Head of caudate nucleus (tissue), 42 donors: ENCODE measurements at regions not wholly inside any gene's neighbourhood (a gene's known extent, or its start where the extent isn't known, plus 50 kb on each side); places are given as distances from the start of the nearest gene placed in this dataset.
A peak's percentile ranks its signal among the peaks of the same experiment; 100 is the strongest.

Experiments
- DNase-seq, 42 donors: peaks; one replicate each; pipeline versions ENCODE4 v3.0.0 to v3.0.0-alpha.2; 2020 to 2021; ENCODE audit warnings: mixed read lengths in 7 of 42
- intact Hi-C: fragments of 100-400 bp; cut with DNase I; formaldehyde crosslinking; loops from one replicate; pipeline ENCODE4 v1.15.0; 2022

DNA sequence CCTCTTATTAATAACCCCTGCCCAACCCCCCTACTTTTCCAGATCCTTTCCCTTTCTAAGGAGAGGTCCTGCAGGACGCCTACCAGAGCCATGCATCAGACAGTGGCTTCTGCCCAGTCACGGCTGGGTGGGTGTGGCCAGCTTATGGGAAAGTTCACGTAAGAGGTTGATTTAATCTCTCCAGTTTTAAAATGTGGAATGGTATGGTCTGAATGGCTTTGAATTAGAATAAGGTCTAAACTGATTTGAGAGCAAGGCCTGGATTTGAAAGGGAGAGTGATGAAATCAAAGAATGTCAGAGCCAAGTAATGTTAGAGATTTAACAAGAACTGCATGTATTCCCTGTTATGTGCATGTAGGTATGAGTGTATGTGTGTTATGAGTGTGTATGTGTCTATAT lies 275.7 kb downstream of the PAX1 start:
- DNase-seq = no peak
- intact Hi-C loops = no loop called here

DNA sequence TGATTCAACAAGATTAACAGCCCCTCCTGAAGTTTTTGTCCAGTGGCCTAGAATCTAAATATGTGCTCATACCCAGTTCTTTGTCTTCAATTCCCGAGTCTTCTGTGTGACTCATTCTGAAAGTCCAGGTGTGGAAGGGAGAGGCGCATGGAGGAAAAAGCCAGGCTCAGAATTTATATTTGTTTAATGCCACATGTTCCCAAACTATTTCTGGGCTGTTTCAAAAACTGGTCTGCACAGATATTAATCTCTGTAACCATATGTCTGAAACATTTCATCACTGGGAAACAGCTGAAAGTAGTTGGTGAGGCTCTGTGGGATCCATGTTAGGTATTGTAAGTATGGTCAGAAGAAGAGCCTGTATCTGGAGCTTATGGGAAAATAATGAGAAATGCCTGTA lies 266.0 kb downstream of the PAX1 start:
- intact Hi-C loops = no loop called here
- DNase-seq = no peak

DNA sequence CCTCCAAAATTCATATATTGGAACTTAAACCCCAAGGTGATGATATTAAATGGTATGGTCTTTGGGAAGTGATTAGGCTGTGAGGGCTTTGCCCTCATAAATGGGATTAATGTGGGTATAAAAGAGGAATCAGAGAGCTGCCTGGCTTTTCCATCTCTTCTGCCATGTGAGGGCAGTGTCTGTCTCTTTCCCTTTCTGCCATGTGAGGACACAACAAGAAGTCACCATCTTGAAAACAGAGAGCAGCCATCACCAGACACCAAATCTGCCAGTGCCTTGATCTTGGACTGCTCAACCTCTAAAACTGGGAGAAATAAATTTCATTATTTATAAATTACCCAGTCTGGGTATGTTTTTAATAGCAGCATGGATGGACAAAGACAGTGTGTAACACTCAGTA lies 263.0 kb downstream of the PAX1 start:
- intact Hi-C loops = no loop called here

DNA sequence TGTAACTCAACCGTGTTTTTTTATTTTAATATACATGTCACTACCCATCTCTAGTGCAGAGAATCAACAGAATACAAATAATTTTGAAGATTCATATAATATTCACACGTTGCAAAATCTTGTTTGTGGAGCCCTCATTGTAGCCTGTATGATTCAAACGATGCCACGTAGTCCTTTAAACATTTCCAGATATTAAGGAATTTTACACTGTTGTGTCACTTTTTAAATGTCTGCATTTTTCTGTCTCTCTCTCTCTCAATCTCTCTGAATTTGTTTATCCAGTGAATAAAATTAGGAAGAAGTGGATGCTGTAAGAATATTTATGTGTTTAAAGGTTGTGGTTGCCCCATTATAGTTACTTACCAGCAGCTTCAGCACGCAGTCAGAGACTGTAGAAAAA lies 262.0 kb downstream of the PAX1 start:
- intact Hi-C loops = no loop called here
- DNase-seq = no peak

More for the DNA sequence above, 263.0 kb downstream of the PAX1 start:
- no peak for DNase-seq

DNA sequence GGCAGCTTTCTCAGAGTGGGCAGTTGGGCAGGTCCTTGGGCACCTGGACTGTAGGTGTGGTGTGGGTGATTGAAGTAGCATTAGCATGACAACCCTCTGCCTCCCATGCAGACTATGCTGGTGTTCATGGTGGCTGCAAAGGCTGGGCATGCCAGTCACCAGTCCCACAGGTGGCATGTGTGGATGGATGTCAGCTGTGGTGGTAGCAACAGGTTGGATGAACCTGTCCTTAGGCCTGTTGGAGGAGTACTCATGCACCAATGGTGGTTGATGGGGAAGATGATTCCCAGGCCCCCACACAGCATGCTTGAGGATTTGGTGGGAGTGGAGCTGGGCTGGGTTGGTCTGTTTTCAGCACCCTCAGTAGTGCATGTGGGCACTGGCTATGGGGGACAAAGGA lies 251.1 kb downstream of the PAX1 start:
- intact Hi-C loops = no loop called here

DNA sequence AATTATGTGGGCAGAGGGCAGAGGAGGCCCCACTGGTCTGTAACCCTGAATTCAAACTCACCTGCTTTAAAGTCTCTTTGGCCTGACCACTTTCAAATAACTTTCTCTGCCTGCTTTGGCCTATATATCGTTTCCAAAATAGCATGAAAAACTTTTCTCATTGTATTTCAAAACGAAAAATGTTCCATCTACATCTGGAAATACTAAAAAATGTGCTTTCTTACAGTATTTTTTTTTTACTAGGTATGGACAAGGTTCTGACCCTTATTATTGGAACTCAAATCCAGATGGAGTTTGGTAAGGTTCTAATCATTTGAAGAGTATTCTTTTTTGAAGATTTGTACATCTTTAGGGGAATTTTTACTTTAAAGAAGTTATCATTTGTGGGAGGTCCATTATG lies 241.9 kb downstream of the PAX1 start:
- intact Hi-C loops = no loop called here
- no peak for DNase-seq

More for the DNA sequence above, 251.1 kb downstream of the PAX1 start:
- no peak for DNase-seq

DNA sequence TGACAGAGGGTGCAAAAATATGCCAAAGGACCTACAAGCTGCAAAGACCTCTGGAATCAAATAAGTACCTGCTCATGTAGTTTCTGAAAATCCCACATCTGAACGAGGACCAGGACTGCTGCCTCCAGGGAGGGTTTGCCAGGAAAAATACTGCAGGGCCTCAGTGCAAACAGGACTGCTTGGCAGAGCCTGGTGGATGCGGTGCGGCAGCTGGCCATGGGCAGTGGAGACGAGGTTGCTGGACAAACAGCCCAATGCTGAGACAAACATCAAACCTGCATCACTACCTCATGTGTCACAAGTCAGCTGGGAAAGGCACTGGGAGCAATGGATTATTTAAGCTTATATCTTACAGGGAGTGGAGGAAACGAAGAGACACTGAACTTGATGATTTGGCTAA lies 238.8 kb downstream of the PAX1 start:
- intact Hi-C loops = no loop called here
- peak in 1 of 42 donors; percentile 6 for DNase-seq

DNA sequence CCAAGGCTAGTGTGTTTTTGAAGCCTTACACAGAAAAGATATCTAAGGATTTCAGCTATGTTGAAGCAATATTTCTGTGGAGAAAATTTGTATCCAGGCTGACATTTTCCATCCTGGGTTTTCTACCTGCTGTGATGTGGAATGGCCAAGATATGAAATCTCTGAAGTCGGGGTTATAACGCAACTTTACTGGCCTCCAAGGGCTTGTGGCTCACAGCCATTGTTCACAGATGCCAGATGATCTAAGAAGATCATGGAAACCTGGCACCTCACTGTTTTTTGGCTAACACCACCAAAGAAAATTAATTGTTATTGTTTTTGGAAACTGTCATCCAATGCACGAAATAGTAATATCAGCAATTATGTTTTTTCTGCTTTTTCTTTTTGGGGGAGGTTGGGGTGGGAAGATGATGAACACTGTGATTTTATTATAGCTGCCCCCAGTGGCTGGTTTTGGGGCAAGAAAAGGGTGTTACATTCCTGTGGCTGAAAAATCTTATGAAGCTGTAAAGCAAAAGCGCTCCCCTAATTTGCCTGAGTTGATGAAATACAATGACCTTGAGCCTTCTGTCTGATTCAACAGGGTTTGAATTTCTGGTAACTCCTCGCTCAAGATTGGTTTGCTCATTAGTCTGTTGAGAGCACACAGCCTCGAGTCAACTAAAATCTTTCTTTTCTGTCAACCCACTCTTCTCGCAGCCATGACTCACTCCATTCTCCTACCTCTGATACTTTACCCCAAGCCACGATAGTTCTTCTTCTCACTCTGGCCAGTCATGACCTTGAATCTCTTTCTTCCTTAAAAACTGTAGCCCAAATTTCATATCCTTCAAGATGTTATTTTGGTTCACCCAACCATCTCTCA lies 236.7 kb downstream of the PAX1 start:
- intact Hi-C loops = no loop called here
- DNase-seq = no peak

DNA sequence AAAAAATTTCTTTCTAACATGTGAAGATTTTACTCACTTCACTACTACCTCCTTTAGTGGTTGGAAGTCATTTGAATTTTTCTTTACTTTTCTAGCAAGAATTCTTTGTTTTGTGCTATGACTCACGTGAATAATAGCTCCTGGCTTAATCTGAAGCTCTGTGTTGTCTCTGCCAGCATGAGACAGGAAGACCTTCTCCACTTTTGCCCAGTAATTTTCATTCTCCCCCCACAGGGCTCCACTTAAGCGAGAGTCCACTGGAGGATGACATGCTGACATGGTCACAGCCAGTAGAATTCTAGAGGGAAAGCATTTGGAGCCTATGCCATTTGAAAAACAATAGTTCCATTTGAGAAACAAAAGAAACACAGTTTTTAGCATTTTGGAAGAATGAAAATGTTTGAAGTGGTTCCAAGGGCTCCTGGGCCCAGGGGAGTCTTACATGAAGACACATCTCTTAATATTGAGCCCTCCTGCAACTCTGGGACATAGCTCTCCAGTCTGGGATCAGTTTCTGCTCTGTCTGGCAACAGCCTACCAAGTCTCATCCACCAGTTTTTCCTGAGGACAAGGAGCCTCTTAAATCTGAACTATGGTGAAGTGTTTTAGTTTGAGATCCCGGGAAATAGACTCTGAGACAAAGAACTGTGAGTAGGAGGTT lies 231.4 kb downstream of the PAX1 start:
- DNase-seq = no peak

DNA sequence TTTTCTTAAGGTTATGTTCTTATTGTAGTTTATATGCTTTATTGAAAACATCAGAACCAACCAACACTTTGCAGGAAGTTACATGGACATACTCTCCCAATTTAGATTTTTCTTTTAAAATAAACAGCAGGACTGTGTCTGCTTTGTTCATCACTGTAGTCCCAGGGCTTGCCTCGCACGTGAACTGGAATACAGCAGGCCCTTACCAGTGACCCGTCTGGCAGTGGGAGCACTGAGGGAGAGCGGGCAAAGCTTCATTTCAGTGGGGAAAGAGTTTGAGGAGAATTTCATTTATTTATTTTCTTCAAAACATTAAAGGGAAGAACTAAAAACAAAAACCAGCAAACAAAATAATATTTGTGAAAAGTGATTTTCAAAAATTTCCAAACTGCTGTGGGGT lies 230.8 kb downstream of the PAX1 start:
- DNase-seq = no peak

More for the DNA sequence above, 231.4 kb downstream of the PAX1 start:
- intact Hi-C loops = no loop called here

DNA sequence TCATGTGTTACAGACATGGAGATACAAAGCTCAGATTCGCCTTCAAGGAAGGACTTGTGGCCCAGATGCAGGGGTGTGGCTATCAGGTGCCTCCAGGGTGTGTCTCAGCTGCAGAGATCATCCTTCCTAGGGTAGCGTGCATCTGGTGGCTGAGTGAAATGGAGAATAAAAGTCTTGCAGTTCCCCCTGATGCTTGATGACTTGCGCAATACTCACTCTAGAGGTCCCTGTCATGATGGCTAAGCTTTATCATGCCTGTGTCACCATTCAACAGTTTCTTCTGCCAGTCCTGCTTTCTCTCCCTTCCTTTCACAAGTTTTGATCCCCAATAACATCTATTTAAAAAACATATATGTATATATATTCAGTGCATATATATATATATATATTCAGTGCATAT lies 228.1 kb downstream of the PAX1 start:
- intact Hi-C loops = no loop called here
- DNase-seq = no peak

More for the DNA sequence above, 230.8 kb downstream of the PAX1 start:
- intact Hi-C loops = no loop called here

DNA sequence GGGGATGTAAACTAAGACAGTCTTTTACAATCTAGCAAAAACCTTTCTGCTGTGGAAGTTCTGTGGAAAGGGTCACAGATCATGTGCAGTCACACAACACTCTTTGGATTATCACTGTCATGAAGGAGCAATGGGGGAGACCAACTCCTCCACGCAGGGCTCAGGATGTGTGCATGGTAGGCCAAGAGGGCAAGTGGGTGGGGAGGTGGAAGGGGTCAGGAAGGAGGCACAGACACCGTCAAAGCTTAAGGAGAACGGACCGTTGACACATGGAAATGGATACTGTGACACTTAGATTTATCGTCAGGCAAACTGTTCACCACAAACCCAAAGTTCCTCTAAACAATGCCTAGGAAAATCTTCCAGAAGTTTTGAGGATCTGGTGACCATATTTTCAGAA lies 215.8 kb downstream of the PAX1 start:
- intact Hi-C loops = no loop called here
- no peak for DNase-seq

DNA sequence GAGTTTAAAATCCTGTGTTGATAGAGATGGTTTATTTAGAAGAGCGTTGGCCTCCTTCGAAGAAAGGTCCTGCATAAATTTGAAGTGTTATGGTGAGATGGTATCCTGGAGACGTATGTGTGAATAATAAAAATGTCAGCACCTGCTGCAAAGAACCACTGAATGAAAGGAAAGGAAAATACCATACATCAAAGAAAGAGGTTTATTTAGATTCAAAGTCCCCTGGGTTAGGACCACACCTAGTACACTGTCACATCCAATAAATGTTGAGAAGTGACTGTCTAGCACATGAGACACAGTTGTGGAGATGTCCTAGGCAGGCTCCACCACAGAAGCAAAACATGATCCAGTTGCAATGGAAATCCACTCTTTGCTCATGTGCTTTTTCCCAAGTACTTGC lies 214.7 kb downstream of the PAX1 start:
- no peak for DNase-seq
- intact Hi-C loops = no loop called here

DNA sequence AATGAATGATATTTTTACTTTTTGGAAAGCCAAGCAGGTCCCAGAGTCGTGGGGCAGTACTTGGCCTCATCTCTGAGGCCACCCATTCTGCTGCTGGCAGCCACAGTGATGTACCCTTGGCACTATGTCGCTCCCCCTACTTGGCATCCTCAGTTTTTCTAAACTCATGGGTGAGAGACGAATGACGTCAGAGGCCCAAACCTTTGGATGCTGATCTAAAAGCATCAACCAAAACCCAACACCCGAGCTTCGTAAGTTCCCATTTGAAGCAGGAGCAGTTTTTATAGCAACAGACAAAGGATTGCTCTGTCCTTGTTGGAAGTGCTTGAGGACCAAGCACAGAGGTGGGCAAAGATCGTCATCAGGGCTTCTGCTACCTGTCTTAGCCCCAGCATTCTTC lies 212.9 kb downstream of the PAX1 start:
- intact Hi-C loops = no loop called here
- DNase-seq = no peak

DNA sequence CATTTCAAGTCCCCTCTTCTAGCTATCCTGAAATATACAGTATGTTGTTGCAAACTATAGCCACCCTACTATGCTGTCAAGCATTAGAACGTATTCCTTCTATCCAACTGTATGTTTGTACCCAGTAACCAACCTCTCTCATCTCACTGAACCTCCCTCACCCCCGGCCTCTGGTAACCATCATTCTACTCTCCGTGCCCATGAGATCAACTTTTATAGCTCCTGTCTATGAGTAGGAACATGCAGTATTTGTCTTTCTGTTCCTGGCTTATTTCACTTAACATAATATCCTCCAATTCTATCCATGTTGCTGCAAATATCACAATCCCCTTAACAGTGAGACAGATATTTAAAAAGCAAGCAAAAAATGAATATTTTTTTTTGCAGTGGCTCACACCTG lies 196.9 kb downstream of the PAX1 start:
- no peak for DNase-seq
- intact Hi-C loops = no loop called here

DNA sequence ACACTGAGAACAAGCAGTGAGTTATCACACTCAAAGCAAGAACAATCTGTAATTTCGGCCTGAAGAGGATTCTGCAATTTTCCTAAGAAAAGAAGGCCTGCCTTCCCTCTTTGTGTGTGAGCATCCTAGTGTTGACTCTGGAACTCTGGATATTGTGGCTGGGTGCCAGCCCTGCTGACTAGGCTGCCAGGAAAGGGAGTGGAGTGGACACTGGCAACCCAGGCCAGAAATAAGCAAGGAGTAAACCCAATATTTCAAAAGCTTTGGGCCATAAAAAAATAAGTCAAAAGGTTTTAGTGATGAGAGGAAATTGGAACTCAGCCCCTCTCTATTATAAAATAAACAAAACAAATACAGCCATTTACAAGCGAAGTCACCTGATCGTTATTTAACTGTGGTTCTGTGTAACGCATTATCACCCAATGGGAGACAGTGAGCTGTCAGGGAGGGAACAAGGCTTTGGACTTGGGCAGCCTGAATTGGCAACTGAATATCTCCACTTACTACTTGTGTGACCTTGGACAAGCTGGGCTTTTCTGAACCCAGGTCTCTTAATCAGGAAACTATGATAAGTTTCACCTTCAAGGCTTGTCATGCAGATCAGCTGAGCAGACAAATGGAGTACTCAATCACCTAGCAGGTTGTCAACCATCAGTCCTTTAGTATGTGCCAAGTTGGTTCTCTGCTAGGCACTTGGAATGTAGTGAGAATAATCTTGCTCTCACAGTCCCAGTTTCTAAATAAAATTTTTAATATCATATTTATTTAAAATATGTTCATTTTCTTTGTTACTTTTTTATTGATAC lies 196.2 kb downstream of the PAX1 start:
- peak in 22 of 42 donors; percentile 4 to 58 (median 28) for DNase-seq
- intact Hi-C loops = no loop called here

DNA sequence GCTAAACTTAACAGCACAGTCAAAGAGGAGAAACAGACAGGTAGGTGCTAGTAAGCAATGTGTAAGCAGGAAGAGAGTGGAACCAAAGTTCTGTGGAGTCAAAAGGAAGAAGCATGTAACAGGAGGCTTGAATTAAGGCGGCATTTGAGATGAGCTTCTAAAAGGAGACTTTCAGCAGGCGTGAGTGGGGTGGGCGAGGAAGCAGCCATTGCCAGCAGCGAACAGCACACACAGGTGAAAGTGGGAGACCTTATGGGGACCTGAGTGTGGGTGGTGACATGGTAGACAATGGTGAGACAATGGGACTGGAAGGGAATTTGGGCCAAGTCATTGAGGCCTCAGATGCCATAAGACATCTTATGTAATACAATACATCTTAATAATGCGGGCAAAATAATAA lies 195.0 kb downstream of the PAX1 start:
- peak in 9 of 42 donors; percentile 9 to 63 (median 25) for DNase-seq
- intact Hi-C loops = no loop called here

DNA sequence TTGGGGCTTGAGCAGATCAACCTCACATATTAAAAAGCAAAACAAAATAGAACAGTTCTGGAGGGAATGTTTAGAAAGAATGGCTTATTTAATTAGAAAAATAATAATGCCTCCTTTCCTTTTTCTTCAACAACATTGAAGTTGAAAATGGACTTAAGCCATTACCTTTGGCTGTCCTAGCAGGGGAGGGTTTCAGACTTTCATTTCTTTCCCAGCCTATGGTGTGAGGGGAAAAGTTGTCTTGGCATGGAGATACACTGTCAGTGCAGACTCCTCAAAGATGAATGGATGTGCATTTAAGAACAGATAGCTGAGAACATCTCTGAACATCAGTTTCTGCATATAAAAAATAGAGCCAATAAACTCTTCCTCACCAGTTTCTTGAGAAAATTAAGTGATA lies 169.5 kb downstream of the PAX1 start:
- DNase-seq = no peak
- intact Hi-C loops = no loop called here

DNA sequence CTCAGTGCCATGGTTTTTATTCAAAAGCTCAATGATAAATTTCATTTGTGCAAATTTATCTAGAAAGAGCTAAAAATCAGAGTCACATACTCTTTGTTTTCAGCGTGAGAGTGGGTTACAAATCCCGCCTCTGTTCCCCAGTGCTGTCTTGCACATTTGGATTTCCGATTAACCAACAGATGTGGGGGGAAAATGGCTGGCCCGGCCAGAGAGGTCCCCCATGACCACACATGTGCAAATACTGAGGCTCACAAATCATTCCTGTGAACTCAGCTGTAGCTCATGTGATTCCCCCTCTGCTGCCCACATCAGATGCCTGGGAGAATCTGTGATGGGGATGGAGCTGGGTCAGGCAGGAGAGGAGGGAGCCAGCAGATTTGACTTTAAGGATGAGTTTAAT lies 168.7 kb downstream of the PAX1 start:
- no peak for DNase-seq
- intact Hi-C loops = no loop called here

DNA sequence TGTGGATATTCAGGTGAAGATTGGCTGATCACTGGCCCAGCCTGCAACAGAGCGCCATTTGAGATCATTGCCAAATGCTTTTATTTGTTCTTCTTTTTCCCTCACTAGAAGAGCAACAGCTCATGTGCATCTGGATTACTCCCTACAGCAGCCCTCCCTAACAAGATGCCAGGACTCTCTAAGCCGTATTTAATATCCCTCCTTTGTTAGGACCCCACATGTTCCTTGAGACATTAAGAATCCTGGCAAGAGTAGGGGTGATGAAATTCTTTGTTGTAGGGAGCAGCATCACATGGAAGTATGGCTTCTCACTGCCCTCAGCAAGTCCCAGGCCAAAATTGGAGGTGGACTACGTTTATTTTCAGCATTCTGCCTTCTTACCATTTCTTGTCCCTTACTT lies 167.8 kb downstream of the PAX1 start:
- intact Hi-C loops = no loop called here
- no peak for DNase-seq
